ENCODE measurements at regions not wholly inside any gene's neighbourhood (a gene's known extent, or its start where the extent isn't known, plus 50 kb on each side); places are given as distances from the start of the nearest gene placed in this dataset.

DNA sequence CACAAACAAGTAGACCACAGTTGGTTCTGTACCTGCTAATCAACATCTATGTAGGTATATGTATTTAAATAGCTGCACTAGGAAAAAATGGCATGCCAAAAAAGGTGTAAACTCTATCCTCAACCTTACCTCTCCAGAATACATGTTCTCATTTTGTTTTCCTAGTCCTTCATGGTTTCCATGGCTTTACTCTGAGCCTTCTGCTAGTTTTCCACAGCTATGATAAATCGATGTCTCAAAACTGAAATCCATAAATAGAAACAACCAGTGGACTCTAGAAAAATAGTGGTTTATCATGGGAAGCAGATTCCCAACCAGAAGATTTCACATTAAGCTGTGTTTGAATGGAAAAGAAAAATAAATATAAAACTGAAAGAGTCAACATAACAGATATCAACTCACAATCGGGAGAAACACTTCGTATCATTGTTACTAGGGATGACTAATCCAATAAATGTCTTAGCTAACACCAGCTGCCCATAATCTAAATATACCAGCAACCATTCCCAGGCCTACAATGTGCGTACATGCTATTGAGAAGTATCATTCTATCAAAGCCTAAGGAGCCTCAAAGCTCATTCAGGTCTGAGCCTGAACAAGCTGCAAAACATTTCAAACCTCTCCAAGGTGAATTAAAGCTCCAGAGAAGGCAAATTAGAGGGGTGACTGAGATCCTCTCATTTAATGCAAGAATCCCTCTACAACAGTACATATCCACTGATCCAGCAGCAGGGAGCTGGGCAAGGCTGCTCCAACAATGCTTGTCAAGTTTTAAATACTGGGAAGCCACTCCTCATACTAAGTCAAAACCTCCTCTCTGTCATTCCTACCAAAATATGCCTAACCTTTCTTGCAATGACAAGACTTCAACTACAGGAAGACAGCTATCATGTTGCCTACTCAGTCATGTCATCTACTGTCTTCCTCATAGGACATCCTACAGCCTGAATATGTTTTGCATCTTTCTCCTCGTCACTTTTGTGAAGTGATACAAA is 90.2 kb downstream of the KCTD12 start:
- no peak for DNase-seq (ENCODE audit: low spot score)
- no peak overlapping the region for H3K27ac ChIP-seq (ENCODE audit: low read depth, low read length, poor library complexity, severe bottlenecking)
- ChIA-PET CTCF (no interaction called here), POLR2A (ENCODE audit: low non-redundant PET) (no interaction called here)
- no peaks in the 10 kb centered on the region for H3K27me3 ChIP-seq (replicated peaks; ENCODE audit: insufficient read depth, low read depth, low read length, poor library complexity)
- BruUV-seq (replicated peaks), result no TSS peak
- H3K36me3 ChIP-seq (ENCODE audit: insufficient read depth, low read length, poor library complexity, severe bottlenecking), result no peaks in the 10 kb centered on the region
- intact Hi-C loops (cut with micrococcal nuclease; ENCODE audit: unreplicated experiment), result no loop called here
- no peaks in the 10 kb centered on the region for H3K4me1 ChIP-seq (ENCODE audit: insufficient read depth, low read length, poor library complexity, severe bottlenecking)
- TF ChIP-seq CTCF (conservative IDR thresholded peaks at IDR 0.05; ENCODE audit: low read depth, low read length), result no peak
- TF ChIP-seq EZH2 (IDR thresholded peaks at IDR 0.05; ENCODE audit: borderline replicate concordance, low read depth, low read length, poor library complexity, severe bottlenecking), result no peak
- no peak overlapping the region for H3K4me3 ChIP-seq (ENCODE audit: low read depth, low read length, poor library complexity, severe bottlenecking)
- H3K9me3 ChIP-seq (ENCODE audit: low read depth, low read length, poor library complexity, severe bottlenecking), result no peaks in the 10 kb centered on the region

GRCh38 chr13:76792731-76793347 is 93.4 kb downstream of the KCTD12 start:
- Histone ChIP-seq H3K4me1 (ENCODE audit: insufficient read depth, low read length, poor library complexity, severe bottlenecking) (no peaks in the 10 kb centered on the region), H3K27me3 (replicated peaks; ENCODE audit: insufficient read depth, low read depth, low read length, poor library complexity) (no peaks in the 10 kb centered on the region), H3K9me3 (ENCODE audit: low read depth, low read length, poor library complexity, severe bottlenecking) (no peaks in the 10 kb centered on the region), H3K36me3 (ENCODE audit: insufficient read depth, low read length, poor library complexity, severe bottlenecking) (no peaks in the 10 kb centered on the region), H3K4me3 (ENCODE audit: low read depth, low read length, poor library complexity, severe bottlenecking) (no peak overlapping the region), H3K27ac (ENCODE audit: low read depth, low read length, poor library complexity, severe bottlenecking) (no peak overlapping the region)
- BruUV-seq (replicated peaks), result no TSS peak
- no peak for DNase-seq (ENCODE audit: low spot score)
- intact Hi-C loops (cut with micrococcal nuclease; ENCODE audit: unreplicated experiment), result no loop called here
- CTCF ChIA-PET, result no interaction called here
- POLR2A ChIA-PET (ENCODE audit: low non-redundant PET), result no interaction called here
- no peak for TF ChIP-seq EZH2 (IDR thresholded peaks at IDR 0.05; ENCODE audit: borderline replicate concordance, low read depth, low read length, poor library complexity, severe bottlenecking)
- TF ChIP-seq CTCF (conservative IDR thresholded peaks at IDR 0.05; ENCODE audit: low read depth, low read length), result no peak

GRCh38 chr13:76790980-76791819 is 95.0 kb downstream of the KCTD12 start:
- intact Hi-C loops (cut with micrococcal nuclease; ENCODE audit: unreplicated experiment), result no loop called here
- no peaks in the 10 kb centered on the region for H3K4me1 ChIP-seq (ENCODE audit: insufficient read depth, low read length, poor library complexity, severe bottlenecking)
- H3K27me3 ChIP-seq (replicated peaks; ENCODE audit: insufficient read depth, low read depth, low read length, poor library complexity), result no peaks in the 10 kb centered on the region
- POLR2A ChIA-PET (ENCODE audit: low non-redundant PET), result no interaction called here
- TF ChIP-seq EZH2 (IDR thresholded peaks at IDR 0.05; ENCODE audit: borderline replicate concordance, low read depth, low read length, poor library complexity, severe bottlenecking) (no peak), CTCF (conservative IDR thresholded peaks at IDR 0.05; ENCODE audit: low read depth, low read length) (no peak)
- no peaks in the 10 kb centered on the region for H3K36me3 ChIP-seq (ENCODE audit: insufficient read depth, low read length, poor library complexity, severe bottlenecking)
- no peaks in the 10 kb centered on the region for H3K9me3 ChIP-seq (ENCODE audit: low read depth, low read length, poor library complexity, severe bottlenecking)
- no peak overlapping the region for H3K4me3 ChIP-seq (ENCODE audit: low read depth, low read length, poor library complexity, severe bottlenecking)
- no peak for DNase-seq (ENCODE audit: low spot score)
- CTCF ChIA-PET, result no interaction called here
- H3K27ac ChIP-seq (ENCODE audit: low read depth, low read length, poor library complexity, severe bottlenecking), result no peak overlapping the region
- no TSS peak for BruUV-seq (replicated peaks)

Data from A673 (cell line).